NT2/D1 (cell line): ENCODE measurements at regions not wholly inside any gene's neighbourhood (a gene's known extent, or its start where the extent isn't known, plus 50 kb on each side); places are given as distances from the start of the nearest gene placed in this dataset.

Experiments
- YY1 ChIP-seq: IDR thresholded peaks from 2 replicates; pipeline ENCODE4 v1.6.1; 2011; ENCODE audit not compliant: insufficient read length, insufficient read depth
- ZNF274 ChIP-seq: IDR thresholded peaks from 2 replicates; pipeline ENCODE4 v1.6.1; 2011; ENCODE audit warnings: mild to moderate bottlenecking, low read depth, low read length

DNA sequence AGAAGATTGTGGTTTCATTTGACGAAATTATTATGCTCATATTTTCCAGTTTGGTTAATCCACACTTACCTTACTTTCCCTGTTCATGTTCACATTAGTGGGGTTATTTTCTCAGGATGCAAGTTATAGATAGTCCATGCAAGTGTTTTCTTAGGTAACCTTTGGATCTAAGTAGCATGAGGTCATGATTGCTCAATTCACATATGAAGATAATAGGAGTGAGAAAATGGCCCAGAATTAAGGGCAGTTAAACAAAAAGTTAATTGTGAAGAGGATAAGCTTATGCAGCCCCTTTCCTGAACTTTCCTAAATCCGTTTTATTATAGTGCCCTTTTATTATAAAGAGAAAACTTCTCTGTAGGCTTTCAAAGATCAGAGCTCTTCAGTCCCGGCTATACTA lies 83.4 kb downstream of the CD200R1L start:
- TF ChIP-seq YY1 (no peak), ZNF274 (no peak)
